ENCODE measurements at regions not wholly inside any gene's neighbourhood (a gene's known extent, or its start where the extent isn't known, plus 50 kb on each side); places are given as distances from the start of the nearest gene placed in this dataset.

DNA sequence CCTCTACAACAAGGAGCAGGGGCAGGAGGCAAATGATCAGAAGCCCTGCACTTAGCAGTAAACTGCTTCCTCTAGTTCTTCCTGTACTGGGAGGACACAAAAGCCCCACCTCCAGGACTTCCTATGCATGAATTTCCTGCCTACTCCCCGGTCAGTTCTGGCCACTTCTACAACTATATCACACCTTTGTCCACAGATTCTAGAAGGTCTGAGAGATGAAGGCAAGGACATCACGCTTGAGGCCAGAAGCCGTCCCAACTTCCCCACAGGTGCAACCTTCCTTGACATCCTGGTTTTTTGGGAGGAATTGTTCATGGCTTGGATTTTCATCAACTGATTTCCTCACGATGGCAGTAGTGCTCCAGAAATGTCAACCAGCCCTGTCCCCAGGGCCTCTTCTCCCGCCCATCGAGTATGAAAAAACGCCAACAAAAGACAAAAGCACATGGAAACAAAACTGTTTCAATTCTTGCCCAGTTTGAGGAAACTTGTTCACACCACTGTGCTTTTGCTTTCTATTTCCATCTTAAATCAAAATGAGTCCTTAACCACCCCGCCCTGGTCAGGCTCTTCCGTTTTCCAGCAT, 206.5 kb upstream of the STK26 start:
- Histone ChIP-seq H3K9me3 (no peaks in the 10 kb centered on the region), H3K4me3 (peak overlapping the region; percentile 29 to 35), H3K27me3 (no peaks in the 10 kb centered on the region), H3K36me3 (no peaks in the 10 kb centered on the region), H3K27ac (peak overlapping the region; percentile 25 to 56), H3K4me1 (peaks cover 0 to 1% of the 10 kb centered on the region in 2 donors)
- TF ChIP-seq, protein P1, sequence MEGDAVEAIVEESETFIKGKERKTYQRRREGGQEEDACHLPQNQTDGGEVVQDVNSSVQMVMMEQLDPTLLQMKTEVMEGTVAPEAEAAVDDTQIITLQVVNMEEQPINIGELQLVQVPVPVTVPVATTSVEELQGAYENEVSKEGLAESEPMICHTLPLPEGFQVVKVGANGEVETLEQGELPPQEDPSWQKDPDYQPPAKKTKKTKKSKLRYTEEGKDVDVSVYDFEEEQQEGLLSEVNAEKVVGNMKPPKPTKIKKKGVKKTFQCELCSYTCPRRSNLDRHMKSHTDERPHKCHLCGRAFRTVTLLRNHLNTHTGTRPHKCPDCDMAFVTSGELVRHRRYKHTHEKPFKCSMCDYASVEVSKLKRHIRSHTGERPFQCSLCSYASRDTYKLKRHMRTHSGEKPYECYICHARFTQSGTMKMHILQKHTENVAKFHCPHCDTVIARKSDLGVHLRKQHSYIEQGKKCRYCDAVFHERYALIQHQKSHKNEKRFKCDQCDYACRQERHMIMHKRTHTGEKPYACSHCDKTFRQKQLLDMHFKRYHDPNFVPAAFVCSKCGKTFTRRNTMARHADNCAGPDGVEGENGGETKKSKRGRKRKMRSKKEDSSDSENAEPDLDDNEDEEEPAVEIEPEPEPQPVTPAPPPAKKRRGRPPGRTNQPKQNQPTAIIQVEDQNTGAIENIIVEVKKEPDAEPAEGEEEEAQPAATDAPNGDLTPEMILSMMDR (IDR thresholded peaks at IDR 0.05) = peak in 1 of 2 donors; percentile 73
- no peak for DNase-seq (ENCODE audit: low spot score)

DNA sequence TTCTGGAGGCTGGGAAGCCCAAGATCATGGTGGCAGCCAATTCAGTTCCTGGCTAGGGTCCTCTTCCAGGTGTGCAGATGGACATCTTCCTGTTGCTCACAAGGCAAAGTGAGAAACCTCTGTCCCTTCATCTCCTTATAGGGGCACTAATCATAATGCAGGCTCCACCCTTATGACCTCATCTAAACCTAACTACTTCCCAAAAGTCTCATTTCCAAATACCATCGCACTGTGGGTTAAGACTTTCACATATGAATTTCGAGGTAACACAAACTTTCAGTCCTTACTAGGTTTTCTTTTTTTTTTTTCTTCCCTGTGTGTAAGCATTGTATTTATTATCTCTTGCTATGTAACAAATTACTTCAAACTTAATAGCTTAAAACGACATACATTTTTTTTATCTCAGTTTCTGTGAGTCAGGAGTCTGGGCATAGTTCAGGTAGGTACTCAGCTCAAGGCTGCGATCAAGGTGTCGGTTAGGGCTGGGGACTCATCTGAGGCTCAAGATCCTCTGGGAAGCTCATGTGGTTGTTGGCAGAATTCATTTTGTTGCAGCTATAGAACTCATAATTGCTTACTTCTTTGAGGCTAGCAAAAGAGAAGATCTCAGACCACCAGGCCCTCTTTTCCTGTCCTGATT, 204.7 kb upstream of the STK26 start:
- no peaks in the 10 kb centered on the region for H3K36me3 ChIP-seq
- no peak overlapping the region for H3K4me3 ChIP-seq
- H3K27ac ChIP-seq = no peak overlapping the region
- TF ChIP-seq, protein P1 (IDR thresholded peaks at IDR 0.05) = no peak
- H3K4me1 ChIP-seq = peaks cover 0 to 4% of the 10 kb centered on the region in 2 donors
- H3K27me3 ChIP-seq = no peaks in the 10 kb centered on the region
- DNase-seq (ENCODE audit: low spot score) = no peak
- no peaks in the 10 kb centered on the region for H3K9me3 ChIP-seq

DNA sequence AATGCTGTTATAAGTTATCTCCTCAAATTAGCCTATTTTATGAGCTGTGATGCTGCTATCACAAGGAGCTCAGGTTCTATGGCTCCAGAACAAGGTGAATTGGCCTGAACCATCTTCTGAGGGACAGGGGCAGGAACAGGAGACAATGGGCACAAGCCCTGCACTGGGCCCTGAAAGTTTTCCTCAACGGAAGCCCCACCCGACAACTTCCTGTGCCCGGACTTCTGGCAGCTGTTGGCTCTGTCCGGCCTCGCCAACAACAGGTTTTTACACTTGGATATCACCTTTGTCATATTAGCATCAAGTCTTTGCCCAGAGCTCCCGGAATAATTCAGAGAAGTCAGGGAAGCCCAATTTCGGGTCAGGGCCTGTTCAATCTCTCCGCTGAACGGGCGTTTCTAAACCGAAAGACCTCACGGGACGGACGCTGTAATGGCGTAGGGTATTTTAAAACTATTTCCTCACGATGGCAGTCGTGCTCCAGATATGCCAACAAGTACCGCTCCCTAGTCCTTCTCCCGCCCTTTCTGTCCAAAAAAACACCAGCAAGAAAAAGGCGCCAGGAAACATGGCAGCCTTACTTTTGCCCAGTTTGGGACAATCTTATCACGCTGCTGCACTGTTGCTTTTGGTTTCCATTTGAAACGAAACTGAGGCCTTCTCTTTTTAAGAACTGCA, 201.0 kb upstream of the STK26 start:
- Histone ChIP-seq H3K9me3 (no peaks in the 10 kb centered on the region), H3K4me3 (peak overlapping the region; percentile 46 to 49), H3K27ac (peak overlapping the region; percentile 73 to 77), H3K4me1 (peaks cover 0 to 4% of the 10 kb centered on the region in 2 donors), H3K36me3 (no peaks in the 10 kb centered on the region), H3K27me3 (no peaks in the 10 kb centered on the region)
- peak; percentile 80 for DNase-seq (ENCODE audit: low spot score)
- TF ChIP-seq, protein P1 (IDR thresholded peaks at IDR 0.05) = peak in 1 of 2 donors; percentile 68

DNA sequence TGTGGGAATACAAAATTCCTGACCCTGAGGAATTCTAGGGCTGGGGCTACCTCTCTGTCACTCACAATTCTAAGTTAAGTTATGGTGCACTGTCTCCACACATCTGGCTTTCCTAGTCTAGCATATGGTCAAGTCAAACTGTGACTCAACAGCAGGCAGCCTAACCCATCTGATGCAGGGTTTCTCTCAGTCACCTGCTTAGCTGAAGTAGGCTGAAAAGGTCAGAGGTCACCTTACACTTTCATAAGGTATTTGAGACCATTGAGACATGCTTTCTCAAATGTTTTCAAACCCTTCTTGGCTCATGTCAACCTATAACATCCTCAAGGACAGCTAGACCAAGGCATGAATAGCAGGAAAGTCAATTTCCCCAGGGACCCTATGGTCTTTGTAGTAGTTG, 196.5 kb upstream of the STK26 start:
- Histone ChIP-seq H3K27me3 (no peaks in the 10 kb centered on the region), H3K9me3 (no peaks in the 10 kb centered on the region), H3K36me3 (no peaks in the 10 kb centered on the region), H3K4me3 (no peak overlapping the region), H3K27ac (no peak overlapping the region), H3K4me1 (peaks cover 0 to 7% of the 10 kb centered on the region in 2 donors)
- DNase-seq (ENCODE audit: low spot score) = no peak
- TF ChIP-seq, protein P1 (IDR thresholded peaks at IDR 0.05) = no peak

DNA sequence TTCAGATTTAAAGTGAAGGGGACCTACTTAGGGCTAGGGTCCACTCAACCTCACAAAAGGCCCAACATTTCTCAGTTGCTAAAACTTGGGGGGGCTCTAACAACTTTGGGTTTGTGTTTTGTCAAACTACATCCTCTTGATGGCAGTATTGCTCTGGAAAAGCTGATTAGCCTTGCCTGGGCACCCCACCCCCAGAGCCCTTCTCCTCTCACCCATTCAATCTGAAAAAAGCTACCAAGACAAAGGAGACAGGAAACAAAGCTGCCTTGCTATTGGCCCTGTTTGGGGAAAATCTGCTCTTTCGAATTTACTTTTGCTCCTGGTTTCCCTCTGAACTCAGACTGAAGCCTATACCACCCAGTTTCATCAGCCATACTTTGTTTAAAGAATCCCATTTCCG, 195.2 kb upstream of the STK26 start:
- no peak for DNase-seq (ENCODE audit: low spot score)
- TF ChIP-seq, protein P1 (IDR thresholded peaks at IDR 0.05) = no peak
- Histone ChIP-seq H3K4me1 (peaks cover 0 to 4% of the 10 kb centered on the region in 2 donors), H3K36me3 (no peaks in the 10 kb centered on the region), H3K27me3 (no peaks in the 10 kb centered on the region), H3K27ac (no peak overlapping the region), H3K9me3 (no peaks in the 10 kb centered on the region), H3K4me3 (no peak overlapping the region)
